Stimulated activated CD8-positive, alpha-beta memory T cell treated with anti-CD3 and anti-CD28 coated beads, Interleukin-7, amount 100 ng/mL, for 48 hours (primary cell): ENCODE measurements at regions not wholly inside any gene's neighbourhood (a gene's known extent, or its start where the extent isn't known, plus 50 kb on each side); places are given as distances from the start of the nearest gene placed in this dataset.
"Not testable (repeated sequence)": the region's sequence is repeated elsewhere in the genome, so short reads cannot be mapped to it uniquely, and the experiment has no call there.

Experiments
- DNase-seq, 2 donors: peaks; one replicate each; pipeline ENCODE4 v3.0.0-alpha.2; 2020; ENCODE audit warnings: low read depth in 1 of 2; ENCODE audit errors: extremely low read depth in 1 of 2

GRCh38 chr5:124153588-124153987 lies 592.9 kb downstream of the ZNF608 start:
- no peak for DNase-seq

GRCh38 chr5:124148574-124148973 lies 597.9 kb downstream of the ZNF608 start:
- no peak for DNase-seq

GRCh38 chr5:124140060-124140459 lies 606.4 kb downstream of the ZNF608 start:
- no peak for DNase-seq

GRCh38 chr5:124139477-124139876 lies 607.0 kb downstream of the ZNF608 start:
- no peak for DNase-seq

- no peak for DNase-seq
Measured at GRCh38 chr5:124136609-124137008, 609.8 kb downstream of the ZNF608 start.

- no peak for DNase-seq
Measured at GRCh38 chr5:124134941-124135340, 611.5 kb downstream of the ZNF608 start.

- DNase-seq, result no peak
Measured at GRCh38 chr5:124133406-124133805, 613.0 kb downstream of the ZNF608 start.

- no peak for DNase-seq
Measured at GRCh38 chr5:124132843-124133242, 613.6 kb downstream of the ZNF608 start.

- DNase-seq, result no peak
Measured at GRCh38 chr5:124131466-124131865, 615.0 kb downstream of the ZNF608 start.

GRCh38 chr5:124130816-124131215 lies 615.6 kb downstream of the ZNF608 start:
- DNase-seq, result no peak

GRCh38 chr5:124128867-124129266 lies 616.9 kb downstream of the CSNK1G3 start:
- no peak for DNase-seq

- no peak for DNase-seq
Measured at GRCh38 chr5:124126504-124127217, 614.7 kb downstream of the CSNK1G3 start.

GRCh38 chr5:124124711-124125229 lies 612.8 kb downstream of the CSNK1G3 start:
- DNase-seq, result no peak

- no peak for DNase-seq
Measured at GRCh38 chr5:124121198-124121597, 609.2 kb downstream of the CSNK1G3 start.

GRCh38 chr5:124114911-124115310 lies 602.9 kb downstream of the CSNK1G3 start:
- DNase-seq, result no peak

- DNase-seq, result no peak
Measured at GRCh38 chr5:124111886-124112285, 599.9 kb downstream of the CSNK1G3 start.

- no peak for DNase-seq
Measured at GRCh38 chr5:124110942-124111341, 599.0 kb downstream of the CSNK1G3 start.

GRCh38 chr5:124105326-124105725 lies 593.3 kb downstream of the CSNK1G3 start:
- DNase-seq, result no peak

- DNase-seq, result no peak
Measured at GRCh38 chr5:124104821-124105220, 592.8 kb downstream of the CSNK1G3 start.

GRCh38 chr5:124104344-124104743 lies 592.4 kb downstream of the CSNK1G3 start:
- no peak for DNase-seq

GRCh38 chr5:124103671-124104070 lies 591.7 kb downstream of the CSNK1G3 start:
- no peak for DNase-seq

GRCh38 chr5:124103056-124103455 lies 591.1 kb downstream of the CSNK1G3 start:
- not testable (repeated sequence) for DNase-seq

- no peak for DNase-seq
Measured at GRCh38 chr5:124102486-124102885, 590.5 kb downstream of the CSNK1G3 start.
